ENCODE measurements at regions not wholly inside any gene's neighbourhood (a gene's known extent, or its start where the extent isn't known, plus 50 kb on each side); places are given as distances from the start of the nearest gene placed in this dataset.

DNA sequence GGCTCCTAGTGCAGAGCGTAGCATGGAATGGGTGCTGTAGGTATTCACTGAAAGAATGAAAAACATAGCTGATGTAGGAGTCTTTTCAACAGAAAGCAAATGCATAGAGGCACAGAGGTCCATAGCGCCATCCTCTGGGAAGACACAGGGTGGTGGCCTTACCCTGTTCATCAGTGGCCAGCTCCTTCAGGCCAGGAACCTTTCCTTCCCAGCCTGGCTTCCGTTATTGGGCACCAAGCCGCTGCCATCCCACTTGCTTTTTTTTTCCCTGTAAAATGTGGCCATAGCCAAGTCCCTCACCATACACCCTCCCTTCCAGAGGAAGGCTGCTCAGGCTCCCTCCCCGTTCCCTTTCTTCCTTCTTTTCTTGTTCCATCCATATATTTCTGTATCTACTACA lies 118.1 kb downstream of the ZNF621 start:
- TF ChIP-seq, protein P1, sequence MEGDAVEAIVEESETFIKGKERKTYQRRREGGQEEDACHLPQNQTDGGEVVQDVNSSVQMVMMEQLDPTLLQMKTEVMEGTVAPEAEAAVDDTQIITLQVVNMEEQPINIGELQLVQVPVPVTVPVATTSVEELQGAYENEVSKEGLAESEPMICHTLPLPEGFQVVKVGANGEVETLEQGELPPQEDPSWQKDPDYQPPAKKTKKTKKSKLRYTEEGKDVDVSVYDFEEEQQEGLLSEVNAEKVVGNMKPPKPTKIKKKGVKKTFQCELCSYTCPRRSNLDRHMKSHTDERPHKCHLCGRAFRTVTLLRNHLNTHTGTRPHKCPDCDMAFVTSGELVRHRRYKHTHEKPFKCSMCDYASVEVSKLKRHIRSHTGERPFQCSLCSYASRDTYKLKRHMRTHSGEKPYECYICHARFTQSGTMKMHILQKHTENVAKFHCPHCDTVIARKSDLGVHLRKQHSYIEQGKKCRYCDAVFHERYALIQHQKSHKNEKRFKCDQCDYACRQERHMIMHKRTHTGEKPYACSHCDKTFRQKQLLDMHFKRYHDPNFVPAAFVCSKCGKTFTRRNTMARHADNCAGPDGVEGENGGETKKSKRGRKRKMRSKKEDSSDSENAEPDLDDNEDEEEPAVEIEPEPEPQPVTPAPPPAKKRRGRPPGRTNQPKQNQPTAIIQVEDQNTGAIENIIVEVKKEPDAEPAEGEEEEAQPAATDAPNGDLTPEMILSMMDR (IDR thresholded peaks at IDR 0.05), result no peak
- TF ChIP-seq POLR2A (IDR thresholded peaks at IDR 0.05), result no peak

Data from thyroid gland (tissue), 4 donors.